ENCODE measurements at regions not wholly inside any gene's neighbourhood (a gene's known extent, or its start where the extent isn't known, plus 50 kb on each side); places are given as distances from the start of the nearest gene placed in this dataset.

DNA sequence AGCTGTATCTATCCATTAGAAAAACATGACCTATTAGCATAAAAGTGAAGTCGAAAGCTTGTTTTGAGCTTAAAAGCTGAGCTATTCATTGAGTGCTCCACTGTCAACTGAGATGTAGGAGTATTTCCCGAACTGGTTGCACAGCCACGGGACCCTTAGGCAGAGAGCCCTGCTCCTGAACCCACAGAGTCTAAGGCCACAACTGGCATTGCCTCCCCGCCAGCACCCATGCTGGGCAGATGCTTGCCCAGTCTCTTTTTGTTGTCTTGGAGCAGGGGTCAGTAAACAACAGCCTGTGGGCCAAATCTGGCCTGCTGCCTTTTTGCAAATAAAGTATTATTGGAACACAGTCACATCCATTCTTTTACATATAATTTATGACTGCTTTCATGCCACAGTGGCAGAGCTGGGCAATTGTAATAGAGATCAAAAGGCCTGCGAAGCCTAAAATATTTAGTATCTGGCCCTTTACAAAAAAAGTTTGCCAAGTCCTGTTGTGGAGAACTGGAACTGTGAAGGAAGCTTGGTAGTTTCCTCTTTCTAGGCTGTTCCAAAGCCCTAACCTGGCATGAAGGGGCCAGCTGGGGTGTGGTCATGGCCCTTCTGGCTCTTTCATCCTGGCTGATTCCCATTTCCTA lies 58.4 kb upstream of the WAPL start:
- TF ChIP-seq, protein P1, sequence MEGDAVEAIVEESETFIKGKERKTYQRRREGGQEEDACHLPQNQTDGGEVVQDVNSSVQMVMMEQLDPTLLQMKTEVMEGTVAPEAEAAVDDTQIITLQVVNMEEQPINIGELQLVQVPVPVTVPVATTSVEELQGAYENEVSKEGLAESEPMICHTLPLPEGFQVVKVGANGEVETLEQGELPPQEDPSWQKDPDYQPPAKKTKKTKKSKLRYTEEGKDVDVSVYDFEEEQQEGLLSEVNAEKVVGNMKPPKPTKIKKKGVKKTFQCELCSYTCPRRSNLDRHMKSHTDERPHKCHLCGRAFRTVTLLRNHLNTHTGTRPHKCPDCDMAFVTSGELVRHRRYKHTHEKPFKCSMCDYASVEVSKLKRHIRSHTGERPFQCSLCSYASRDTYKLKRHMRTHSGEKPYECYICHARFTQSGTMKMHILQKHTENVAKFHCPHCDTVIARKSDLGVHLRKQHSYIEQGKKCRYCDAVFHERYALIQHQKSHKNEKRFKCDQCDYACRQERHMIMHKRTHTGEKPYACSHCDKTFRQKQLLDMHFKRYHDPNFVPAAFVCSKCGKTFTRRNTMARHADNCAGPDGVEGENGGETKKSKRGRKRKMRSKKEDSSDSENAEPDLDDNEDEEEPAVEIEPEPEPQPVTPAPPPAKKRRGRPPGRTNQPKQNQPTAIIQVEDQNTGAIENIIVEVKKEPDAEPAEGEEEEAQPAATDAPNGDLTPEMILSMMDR (IDR thresholded peaks at IDR 0.05) = no peak
- TF ChIP-seq POLR2AphosphoS5 (IDR thresholded peaks at IDR 0.05) (no peak), EP300 (IDR thresholded peaks at IDR 0.05) (no peak), POLR2A (IDR thresholded peaks at IDR 0.05) (no peak)
